ENCODE measurements at regions not wholly inside any gene's neighbourhood (a gene's known extent, or its start where the extent isn't known, plus 50 kb on each side); places are given as distances from the start of the nearest gene placed in this dataset.
"Not testable (repeated sequence)": the region's sequence is repeated elsewhere in the genome, so short reads cannot be mapped to it uniquely, and the experiment has no call there.

DNA sequence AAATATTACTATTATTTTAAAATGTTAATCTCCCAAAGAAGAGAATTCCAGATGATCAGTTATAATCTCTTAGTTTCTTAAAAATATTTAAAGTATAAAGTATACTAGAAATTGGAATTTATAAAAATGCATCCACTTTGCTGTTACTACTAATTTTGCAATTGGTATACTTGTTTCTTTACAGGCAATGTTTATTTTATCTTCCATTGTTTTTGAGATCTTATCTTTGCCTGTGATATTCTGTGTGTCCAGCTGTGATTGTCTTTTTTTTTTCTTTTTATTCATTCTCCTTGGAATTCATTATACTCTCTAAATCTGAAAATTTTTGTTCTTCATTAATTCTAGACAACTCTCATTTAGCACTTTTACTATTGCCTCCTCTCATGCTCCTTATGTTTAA is 652.6 kb downstream of the TNS3 start:
- no peak for DNase-seq

DNA sequence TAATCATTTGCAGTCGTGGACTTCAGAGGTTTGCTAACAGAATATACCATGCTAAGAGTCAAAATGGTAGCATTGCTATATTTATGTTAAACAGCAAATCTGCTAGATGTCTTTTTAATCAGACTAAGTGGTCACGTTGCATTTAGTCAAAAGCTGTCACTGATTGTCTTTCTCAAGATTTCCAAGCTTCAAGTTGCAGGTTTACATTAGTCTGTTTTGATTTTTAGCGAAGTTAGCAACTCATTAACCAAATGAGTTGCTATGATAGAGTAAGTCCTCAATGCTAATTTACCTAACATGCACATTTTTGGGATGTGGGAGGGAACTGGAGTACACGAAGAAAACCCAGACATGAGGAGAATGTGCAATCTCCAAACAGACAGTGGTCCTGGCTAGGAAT is 653.2 kb downstream of the TNS3 start:
- no peak for DNase-seq

DNA sequence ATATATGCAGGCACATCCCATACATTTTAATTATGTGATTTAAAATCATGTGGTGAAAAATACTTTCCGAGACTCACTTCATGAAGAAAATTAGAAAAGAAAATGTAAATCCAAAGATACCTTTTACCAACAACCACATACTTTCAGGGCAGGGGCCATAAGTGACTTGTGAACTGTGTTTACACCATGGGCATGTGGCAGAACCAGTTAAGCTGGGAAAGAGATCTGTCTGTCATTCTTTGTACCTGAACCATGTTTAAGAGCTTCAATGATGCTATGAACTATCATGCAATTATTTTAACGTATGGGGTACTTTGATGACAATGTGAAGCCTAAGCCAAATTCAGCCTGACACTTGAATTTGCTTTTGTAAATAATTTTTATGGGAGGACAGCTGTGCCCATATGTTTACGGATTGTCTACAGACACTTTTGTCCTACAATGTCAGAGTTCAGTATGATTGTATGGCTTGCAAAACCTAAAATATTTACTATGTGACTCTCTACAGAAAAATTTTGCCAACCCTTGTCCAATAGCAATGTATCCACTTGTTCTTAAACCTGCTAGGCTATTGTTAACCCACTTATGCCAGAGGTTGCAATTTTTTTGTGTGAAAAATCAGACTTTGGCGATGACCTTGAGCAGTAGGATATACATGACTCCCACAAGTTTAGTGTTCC is 654.6 kb downstream of the TNS3 start:
- no peak for DNase-seq

DNA sequence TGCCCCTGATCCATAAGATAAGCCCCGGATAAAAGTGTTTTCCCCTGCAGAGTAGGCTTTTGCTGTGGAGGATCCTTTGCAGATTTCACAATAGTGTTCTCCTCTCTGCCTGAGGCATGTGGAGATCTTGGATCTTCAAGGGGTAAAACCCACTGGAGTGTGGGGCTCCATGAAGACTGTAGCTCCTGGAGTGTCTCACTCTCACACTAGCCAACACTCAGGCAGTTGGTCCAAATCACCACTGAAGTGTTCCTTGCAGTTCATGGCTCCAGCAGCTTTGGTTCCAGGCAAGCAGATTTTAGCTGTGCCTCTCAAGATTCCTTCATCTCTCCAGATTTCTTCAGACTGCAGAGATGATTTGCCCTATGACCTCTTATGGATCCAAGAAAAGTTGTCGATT is 665.3 kb downstream of the TNS3 start:
- no peak for DNase-seq

DNA sequence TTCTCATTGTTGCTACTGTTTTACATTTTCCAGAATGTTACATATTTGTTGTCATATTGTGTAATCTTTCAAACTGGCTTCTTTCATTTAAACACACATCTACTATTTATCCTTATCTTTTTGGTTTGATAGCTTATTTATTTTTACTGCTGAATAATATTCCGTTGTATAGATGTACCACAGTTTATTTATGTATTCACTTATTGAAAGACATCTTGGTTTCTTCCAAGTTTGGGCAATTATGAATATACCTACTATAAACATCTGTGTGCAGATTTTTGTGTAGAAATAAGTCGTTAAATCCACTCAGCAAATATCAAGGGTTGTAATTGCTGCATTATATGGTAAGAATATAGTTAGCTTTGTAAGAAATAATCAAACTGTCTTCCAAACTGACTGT is 669.2 kb downstream of the TNS3 start:
- DNase-seq, result no peak

DNA sequence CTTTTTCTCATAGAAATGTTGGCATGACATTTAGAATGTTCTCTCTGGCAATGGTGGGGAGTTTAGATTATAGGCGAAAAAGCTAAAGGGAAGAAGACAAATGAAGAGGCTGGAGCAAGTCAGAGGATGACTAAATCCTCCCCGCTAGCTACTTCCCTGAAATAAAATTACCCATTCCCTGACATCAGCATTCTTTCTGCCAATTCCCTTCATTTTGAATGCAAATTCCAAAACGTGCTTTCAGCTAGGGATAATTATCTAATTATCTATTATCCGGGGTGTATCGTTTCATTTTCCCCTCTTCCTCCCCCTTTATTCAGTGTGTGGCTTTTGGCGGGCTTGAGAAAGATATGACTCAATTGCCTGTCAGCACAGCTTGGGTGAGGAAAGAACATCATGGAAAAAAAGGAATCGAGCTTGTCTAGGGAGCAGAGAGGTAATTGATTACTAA is 672.3 kb downstream of the TNS3 start:
- DNase-seq, result no peak

DNA sequence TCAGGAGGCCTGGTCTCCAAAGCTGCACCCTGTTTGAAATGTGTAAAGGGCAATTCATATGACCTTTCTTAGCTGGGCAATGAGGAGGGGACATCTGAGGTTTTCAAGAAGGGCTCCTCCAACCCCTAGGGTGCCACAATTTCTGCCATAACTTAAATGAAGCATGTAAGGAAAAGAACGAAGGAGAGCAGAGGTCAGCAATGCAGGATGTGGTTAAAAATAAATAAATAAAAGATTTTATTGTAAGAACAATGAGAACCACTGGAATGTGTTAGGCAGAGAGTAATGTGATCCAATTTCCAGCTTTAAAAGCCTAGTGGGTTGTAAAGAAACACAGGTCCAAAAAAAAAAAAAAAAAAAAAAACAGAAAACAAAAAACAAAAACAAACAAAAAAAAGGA is 673.1 kb downstream of the TNS3 start:
- DNase-seq, result no peak

DNA sequence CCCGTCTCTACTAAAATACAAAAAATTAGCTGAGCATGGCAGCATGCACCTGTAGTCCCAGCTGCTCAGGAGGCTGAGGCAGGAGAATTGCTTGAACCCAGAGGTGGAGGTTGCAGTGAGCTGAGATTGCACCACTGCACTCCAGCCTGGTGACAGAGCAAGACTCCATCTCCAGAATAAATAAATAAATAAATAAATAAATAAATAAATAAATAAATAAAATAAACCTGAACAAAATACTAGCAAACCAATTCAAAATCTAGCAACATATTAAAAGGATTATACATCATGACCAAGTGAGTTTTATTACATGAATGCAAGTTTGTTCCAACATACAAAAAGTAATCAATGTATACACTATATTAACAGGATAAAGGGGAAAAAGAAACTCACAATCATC is 677.4 kb downstream of the TNS3 start:
- not testable (repeated sequence) for DNase-seq

DNA sequence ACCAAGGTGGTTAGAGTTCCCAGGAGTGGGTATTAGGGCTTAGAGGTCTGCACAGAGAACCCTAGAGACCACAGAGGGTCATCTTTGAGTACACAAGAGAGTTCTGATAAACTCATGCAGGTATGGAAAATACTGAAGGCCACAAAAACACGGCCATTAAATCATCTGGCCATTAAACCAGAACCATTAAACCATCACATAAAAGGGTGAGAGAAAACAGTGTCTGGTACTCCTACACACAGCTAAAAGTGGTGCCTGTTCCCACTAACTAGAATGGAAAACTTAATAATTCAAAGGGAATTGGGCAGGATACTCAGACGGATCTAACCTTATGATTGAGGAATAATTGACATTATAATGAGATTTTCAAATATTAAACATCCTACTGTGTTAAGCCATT is 679.4 kb downstream of the TNS3 start:
- no peak for DNase-seq

DNA sequence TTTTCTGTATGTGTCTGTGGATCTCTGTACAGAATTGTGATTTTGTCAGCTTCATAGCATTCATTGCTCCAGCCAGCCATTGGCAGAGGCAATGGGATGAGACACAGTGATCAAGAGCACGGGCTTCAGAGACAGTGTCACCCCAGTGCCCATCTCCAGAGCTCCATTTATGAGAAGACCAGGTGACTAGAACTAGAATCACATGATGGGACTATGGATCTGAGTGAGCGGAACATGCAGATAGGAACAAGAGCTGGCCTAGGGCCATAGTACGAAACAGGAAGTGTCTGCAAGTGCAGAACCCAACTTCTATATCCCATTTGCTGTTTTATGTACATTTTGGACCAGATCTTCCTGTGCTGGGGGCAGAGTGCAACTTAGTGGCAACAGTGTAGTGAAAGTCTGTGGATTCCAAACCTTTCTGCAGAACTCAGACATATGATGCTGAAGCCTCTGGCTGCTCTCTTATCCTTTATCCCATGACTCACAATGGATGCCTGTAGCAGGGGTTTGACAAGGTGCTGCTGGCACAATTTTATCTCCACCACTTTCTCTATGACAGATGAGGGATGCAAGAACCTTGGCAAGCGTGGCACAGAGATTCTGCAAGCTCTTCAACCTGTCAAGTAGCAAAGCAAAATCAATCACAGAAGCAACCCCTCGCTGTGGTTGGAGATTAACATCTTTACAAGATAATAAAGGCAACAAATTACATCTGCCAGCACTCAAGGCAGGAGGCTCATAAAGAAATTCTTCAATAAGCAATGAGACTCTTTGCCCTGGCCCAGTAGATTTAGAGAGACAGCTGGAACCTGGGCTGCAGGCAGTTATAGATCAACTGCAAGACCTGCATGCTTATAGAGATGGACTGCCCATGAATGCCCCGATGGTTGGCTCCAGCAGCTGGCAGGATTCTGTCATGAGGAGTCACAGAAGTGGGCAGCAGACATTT is 681.3 kb downstream of the TNS3 start:
- no peak for DNase-seq

DNA sequence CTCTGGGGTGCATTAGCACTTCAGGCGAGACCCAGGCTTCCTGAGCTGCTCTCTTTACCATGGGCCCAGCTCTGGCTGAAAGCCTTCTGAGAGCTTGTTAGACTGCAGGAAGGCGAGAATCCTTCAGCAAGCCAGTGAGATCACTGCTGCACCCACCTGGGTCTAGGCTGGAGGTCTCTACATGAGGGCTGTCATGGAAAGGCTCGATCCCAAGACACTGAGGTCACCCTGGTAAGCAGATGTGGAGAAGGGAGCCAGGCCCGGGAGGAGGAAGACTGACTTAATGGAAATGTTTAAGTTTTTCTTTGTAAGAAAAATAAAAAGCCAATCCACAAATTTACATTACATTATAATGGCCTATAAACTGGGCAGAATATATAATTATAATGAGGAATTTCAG is 684.5 kb downstream of the TNS3 start:
- no peak for DNase-seq

DNA sequence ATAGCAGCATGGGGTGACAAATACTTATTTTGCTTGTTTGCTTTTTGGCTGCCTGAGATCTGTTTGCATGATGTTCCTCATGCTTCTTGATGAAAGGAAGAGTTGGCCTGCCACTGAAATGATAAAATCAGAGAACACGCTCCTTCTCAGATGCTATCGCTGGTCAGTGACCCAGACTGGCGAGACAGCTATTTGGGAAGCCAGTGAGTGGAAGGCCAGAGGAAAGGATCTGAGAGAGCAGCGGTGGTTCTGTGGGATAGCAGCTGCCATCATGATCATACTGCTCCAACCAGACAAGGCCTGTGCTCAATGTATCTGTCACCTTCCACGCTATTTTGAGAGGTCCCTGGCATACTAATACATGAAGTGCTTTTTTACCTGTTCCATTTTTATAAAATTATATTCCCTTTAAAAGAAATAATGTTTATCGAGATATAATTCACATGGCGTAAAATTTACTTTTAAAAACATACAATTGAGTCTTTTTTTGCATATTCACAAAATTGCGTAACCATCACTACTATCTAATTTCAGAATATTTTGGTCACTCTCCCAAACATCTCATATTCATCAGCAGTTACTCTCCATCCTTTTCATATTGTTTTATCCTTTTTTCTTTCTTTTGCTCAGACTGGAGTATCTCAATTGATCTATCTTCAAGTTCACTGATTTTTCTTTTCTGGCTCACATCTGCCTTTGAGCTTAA is 695.1 kb downstream of the TNS3 start:
- no peak for DNase-seq

DNA sequence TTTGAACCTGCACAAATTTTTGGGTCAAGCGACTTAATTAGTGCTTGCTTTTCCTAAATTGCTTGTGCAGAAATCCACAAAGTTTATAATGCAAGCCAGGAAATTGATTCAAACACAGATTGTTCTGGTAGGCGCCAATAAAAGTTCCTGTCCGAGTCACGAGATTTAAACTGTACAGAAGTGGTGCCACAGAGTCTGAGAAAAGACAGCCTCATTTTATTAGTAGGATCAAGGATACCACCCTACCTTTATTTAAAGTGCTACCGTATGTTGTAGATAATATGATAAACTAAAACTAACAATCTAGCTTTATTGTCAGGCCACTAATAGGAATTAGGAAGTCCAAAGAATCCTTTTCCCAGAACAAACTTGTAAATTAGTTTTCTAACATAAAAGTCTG is 696.7 kb downstream of the TNS3 start:
- DNase-seq, result no peak

DNA sequence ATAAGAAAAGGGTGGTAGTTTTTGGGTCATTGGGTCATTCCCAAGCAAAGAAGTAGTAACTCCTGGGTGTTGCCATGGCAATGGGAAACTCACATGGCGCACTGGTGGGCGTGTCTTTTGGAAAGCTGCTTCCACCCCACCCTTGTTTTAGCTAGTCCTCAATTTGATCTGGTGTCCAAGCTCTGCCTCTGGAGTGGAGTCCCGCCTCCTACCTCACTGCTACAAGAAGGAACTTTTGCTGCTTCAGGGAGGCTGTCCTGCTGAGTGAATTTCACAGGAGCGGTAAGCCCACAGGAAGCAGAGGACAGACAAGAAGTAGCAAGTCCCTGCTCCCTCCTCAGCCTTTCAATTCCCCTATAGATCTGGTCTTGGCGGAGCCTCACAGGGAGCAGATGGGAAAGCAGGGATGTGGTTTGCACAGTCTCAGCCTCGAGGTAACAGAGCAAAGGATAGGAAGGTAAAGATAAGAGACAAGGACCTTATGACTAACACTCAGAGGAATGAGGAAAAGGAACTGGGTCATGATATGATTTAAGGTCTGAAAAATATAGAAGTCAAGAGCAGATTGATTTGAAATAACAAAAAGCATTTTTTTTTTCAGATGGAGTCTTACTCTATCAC is 700.3 kb downstream of the TNS3 start:
- no peak for DNase-seq

DNA sequence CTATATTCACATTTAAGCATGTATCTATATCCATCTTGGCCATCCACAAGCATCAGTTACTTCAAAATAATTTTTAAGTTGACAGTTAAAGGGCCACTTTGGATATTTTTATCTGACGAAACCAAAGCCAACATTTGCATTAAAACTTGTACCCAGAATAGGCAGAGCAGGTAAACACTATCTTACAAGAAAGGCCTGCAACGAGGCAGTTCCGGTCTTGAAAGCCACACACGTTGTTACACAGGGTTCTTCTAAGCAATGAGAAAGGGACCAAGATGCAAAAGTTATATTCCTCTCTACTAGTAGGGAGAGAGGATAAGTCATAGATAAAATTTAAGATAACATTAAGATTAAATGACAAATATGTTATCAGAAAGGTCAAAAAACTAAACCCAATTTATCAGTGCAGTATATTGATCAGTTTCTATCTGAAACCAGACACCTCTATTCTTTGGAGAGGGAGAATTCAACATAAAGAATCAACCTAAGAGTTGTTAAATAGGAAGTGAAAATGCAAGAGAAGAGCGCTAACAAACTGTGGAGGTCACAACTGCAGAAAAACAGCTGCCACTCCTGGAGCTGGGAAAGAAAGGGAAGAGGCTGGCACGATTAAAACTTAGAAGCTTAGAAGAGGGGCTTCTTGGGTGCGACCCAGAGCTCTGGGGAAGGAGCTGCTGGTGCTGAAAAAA is 701.3 kb downstream of the TNS3 start:
- DNase-seq, result no peak

DNA sequence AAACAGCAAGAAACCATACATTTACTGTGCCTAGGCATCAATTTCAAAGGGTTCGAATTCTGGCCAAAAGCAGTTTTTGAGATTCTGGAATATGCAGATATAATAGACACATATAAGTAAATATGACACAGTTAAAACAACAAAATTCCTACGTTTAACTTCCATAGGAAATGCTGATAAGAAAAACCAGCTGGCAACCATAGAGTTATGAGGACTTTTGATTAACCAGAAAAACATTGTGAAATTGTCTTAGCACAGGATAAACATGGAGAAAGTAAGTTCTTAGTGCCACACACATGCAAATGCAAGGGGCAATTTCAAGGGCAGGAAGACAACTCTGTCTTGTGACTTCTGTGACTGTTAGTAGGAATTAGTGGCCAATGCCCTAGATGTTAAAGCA is 702.1 kb downstream of the TNS3 start:
- no peak for DNase-seq

DNA sequence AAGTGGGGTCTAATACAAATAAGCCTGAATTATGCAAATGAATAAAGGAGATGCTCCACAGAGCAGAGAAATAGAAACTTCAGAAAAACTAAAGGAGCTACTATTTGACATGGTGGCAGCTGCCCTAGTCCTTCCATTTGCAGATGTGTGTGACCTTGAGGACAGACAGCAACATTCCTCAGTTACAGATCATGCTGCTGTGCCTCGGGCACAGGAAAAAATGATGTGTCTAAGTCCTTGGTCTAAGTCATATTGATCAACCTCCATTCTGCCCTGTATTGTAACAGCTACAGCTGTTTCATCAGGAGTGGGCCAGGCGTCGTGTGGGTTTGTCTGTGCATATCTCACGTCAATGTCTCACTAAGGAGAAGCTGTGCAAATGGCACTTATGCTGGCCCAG is 710.4 kb downstream of the TNS3 start:
- DNase-seq, result no peak

DNA sequence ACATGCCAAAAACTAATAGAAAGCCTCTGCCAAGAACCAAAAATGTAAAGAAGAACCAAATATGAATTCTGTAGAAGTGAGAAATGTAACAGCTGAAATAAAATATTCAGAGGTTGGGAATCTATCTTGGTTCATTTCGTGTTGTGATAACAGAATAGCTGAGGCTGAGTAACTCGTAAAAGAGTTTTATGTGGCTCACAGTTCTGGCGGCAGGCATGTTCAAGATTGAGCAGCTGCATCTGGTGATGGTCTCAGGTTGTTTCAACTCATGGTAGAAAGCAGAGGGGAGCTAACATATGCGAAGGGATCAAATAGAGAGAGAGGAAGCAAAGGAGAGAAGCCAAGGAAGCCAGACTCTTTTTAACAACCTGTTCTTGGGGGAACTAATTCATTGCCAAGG is 717.2 kb downstream of the TNS3 start:
- DNase-seq, result no peak

DNA sequence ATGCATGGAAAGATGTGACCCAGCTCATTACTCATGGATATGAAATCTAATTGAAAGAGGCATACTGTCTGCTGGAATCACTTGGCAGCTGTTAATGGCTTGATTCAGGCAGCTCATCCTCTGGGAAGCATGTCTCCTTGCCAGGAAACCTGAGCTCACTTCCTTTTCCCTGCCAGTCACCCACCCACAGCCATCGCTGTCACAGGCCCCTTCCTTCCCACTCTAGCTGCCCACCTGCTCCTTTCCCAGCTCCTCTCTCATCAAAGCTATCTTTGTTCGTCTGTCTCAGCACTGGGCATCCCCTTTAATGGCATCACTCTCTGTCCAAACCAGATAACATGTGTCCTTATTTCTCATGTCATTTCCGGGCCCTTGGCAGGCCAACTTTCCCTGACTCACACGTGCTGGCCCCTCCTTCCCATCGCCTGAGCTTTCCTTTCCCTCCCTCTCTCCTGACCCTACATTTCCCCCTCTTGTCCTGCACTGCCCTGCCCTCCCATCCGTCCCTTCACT is 721.9 kb downstream of the TNS3 start:
- peak; percentile 7 for DNase-seq

DNA sequence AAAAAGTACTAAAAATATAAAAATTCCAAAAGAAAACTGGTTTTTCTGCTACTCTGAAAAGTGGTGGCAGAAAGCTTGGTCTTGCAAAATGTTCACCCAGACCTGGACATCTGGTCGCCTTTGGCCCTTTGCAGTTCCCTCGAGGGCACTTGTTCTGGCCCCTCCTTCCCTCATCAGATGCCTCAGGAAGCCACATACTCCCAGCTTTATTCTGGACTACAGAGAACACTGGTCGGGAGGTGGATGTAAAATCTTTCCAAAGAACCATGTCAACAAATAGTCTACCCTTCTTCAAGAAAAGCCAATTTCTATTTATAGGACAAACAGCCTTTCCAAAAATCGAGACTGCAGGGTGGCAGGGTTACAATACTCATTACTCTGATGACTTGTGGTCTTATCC is 726.1 kb downstream of the TNS3 start:
- no peak for DNase-seq

DNA sequence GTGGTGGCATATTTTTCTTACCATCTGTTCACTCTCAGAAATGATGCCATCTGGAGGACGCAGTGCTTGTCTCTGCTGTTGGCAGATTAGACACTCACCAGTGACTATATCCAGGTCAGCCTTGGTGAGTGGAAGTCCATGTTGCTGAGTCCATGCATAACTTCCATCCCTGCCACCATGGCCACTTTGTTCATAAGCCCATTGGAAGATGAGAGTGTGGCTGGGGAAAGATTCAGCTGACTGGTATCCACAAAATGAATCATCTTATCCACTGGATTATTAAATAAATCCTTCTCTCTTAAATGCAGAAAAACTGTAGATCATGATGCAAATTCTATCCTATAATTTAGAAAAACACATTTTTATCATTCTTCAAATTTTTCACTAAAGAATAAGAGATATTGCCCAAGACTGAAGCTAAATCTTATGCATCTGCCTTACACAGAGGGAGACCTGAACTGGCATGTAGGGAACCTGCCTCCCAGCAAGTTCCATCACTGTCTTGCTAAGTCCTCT is 726.9 kb downstream of the TNS3 start:
- DNase-seq, result no peak

DNA sequence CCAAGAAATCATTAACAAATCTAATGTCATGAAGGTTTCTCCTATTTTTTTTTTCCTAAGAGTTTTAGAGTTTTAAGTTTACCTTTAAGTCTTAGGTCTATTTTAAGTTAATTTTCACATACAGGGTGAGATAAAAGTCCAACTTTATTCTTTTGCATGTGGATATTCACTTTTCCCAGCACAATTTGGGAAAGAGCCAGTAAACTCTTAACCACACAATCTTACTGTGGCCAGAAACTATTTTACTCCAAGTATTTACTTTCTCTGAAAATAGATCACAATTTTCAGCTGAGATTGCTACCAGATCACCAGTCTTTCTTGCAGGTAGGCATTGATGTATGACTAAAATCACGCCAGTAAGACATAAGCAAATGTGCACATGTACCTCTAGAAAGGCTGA is 728.5 kb downstream of the TNS3 start:
- no peak for DNase-seq

Measured in NCI-H2171 treated with DMSO at 0.1 percent for 48 hours (cell line).